ENCODE measurements at regions not wholly inside any gene's neighbourhood (a gene's known extent, or its start where the extent isn't known, plus 50 kb on each side); places are given as distances from the start of the nearest gene placed in this dataset.
A peak's percentile ranks its signal among the peaks of the same experiment; 100 is the strongest.
"Not testable (repeated sequence)": the region's sequence is repeated elsewhere in the genome, so short reads cannot be mapped to it uniquely, and the experiment has no call there.

DNA sequence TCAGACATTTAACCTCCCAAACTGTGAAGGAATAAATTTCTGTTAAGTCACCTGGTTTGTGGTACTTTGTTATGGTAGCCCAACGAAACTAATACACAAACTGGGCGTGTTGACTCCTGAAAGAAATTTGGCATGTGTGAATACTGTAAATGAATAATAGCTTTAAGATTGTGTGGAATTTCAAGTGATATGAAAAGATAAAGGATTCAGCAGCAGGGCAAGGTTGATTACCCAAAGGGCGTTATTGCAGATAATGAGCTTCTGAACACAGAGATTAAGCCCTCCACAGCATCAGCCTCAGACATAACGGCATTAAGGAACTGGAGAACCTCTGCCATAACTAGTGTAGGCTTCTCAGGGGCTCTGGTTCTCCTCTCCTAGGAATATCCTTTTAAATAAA lies 451.5 kb upstream of the NECTIN3 start:
- Mint-ChIP-seq H3K4me3 (no peak overlapping the region), H3K27ac (no peak overlapping the region), H3K4me1 (no peaks in the 10 kb centered on the region), H3K9me3 (no peaks in the 10 kb centered on the region), H3K27me3 (peaks cover 0 to 2% (median 0%) of the 10 kb centered on the region in 5 donors), H3K36me3 (no peaks in the 10 kb centered on the region)
- ATAC-seq = no peak
- POLR2A ChIA-PET = no interaction called here
- no peak for DNase-seq

GRCh38 chr3:110623571-110623970 lies 448.0 kb upstream of the NECTIN3 start:
- POLR2A ChIA-PET = no interaction called here
- H3K36me3 Mint-ChIP-seq = no peaks in the 10 kb centered on the region
- no peaks in the 10 kb centered on the region for H3K9me3 Mint-ChIP-seq
- H3K27ac Mint-ChIP-seq = no peak overlapping the region
- DNase-seq = no peak
- no peak overlapping the region for H3K4me3 Mint-ChIP-seq
- peaks cover 5 to 21% (median 19%) of the 10 kb centered on the region in 4 donors for H3K4me1 Mint-ChIP-seq
- no peak for ATAC-seq
- no peaks in the 10 kb centered on the region for H3K27me3 Mint-ChIP-seq

- Mint-ChIP-seq H3K27me3 (no peaks in the 10 kb centered on the region), H3K4me3 (no peak overlapping the region), H3K4me1 (peaks cover 5 to 23% (median 20%) of the 10 kb centered on the region in 4 donors), H3K9me3 (no peaks in the 10 kb centered on the region), H3K27ac (no peak overlapping the region), H3K36me3 (no peaks in the 10 kb centered on the region)
- POLR2A ChIA-PET = no interaction called here
- no peak for DNase-seq
- ATAC-seq = no peak
These were observed 447.0 kb upstream of the NECTIN3 start for GRCh38 chr3:110624576-110624975.

DNA sequence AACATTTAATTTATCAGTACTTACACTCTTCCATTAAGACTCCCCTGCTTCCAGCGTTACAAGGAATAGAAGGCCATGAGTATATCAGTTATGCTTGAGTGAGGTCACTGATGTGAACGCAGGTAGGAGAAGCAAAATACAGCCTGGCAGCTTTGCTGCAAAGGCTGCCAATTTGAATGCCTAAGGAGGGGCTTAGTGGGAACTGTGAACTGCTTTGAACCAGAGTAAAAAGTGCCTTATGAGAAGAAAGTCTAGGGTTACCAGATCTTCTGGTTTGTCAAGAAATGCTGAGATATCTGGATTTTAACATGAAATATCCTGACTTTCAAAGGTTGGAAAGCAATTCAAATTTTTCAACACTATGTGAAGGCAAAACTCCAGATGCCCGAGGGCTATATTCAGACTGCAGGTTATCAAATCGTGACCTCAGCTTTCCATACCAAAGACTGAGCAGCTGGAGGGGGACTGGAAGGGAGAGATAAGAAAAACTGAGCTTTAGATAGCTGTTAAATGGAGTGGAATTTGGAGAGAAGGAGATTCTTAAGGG lies 446.3 kb upstream of the NECTIN3 start:
- POLR2A ChIA-PET = no interaction called here
- Mint-ChIP-seq H3K27ac (peak overlapping the region in 4 of 10 donors; percentile 3 to 60 (median 47)), H3K4me1 (peaks cover 5 to 23% (median 20%) of the 10 kb centered on the region in 4 donors), H3K4me3 (no peak overlapping the region), H3K27me3 (no peaks in the 10 kb centered on the region), H3K9me3 (no peaks in the 10 kb centered on the region), H3K36me3 (no peaks in the 10 kb centered on the region)
- ATAC-seq (no peak), DNase-seq (no peak)

DNA sequence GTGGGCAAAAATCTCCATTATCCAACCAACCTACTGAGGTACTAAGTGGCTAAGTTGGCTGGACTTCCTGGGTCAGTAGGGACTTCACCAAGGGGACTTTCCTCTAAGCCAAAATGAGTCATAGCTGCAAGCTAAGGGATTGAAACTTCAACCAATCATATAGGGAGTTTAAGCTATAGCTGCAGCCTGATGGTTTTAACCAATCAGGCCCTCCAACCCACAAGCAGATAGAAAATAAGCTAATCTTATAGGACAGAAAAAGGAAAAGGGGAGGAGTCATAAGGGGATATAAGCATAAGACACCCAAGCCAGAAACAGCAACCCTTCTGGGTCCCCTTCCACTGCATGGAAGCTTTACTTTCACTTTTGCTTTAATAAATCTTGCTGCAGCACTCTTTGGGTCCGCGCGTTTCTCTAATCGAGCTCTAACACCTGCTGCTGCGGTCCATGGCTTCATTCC lies 444.9 kb upstream of the NECTIN3 start:
- POLR2A ChIA-PET, H3K36me3 Mint-ChIP-seq, H3K27me3 Mint-ChIP-seq, H3K9me3 Mint-ChIP-seq: not testable (repeated sequence)
- ATAC-seq (peak; percentile 69 to 74), DNase-seq (peak in 4 of 10 donors; percentile 3 to 33 (median 18))
- H3K27ac Mint-ChIP-seq = peak overlapping the region; percentile 15 to 88 (median 71)
- H3K4me1 Mint-ChIP-seq = peaks cover 5 to 23% (median 20%) of the 10 kb centered on the region in 4 donors
- H3K4me3 Mint-ChIP-seq = peak overlapping the region; percentile 75 to 89 (median 78)

- DNase-seq (no peak), ATAC-seq (no peak)
- H3K9me3 Mint-ChIP-seq = peaks cover 0 to 1% (median 0%) of the 10 kb centered on the region in 9 donors
- peaks cover 5 to 23% (median 20%) of the 10 kb centered on the region in 4 donors for H3K4me1 Mint-ChIP-seq
- H3K4me3 Mint-ChIP-seq = peak overlapping the region in 8 of 10 donors; percentile 13 to 66 (median 30)
- POLR2A ChIA-PET = no interaction called here
- H3K27ac Mint-ChIP-seq = no peak overlapping the region
- no peaks in the 10 kb centered on the region for H3K36me3 Mint-ChIP-seq
- no peaks in the 10 kb centered on the region for H3K27me3 Mint-ChIP-seq
These were observed 442.8 kb upstream of the NECTIN3 start for GRCh38 chr3:110628650-110629301.

DNA sequence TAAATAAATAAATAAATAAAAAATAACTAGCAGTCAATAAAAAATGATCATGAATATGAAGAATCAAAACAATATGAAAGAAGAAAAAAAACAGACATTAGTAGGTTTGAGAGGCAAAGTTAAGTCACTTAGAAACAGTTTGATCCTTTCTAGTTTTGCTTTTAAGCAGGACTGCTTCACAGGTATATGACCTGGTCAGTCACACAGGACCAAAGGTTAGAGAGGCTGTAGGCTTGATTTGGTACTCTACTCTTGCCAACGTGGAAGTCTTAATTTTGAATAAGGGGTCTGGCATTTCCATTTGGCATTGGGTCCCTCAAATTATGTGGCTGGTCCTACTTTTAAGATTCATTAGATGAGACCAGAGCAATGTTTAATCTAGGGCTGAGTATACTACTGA lies 441.7 kb upstream of the NECTIN3 start:
- peaks cover 5 to 23% (median 20%) of the 10 kb centered on the region in 4 donors for H3K4me1 Mint-ChIP-seq
- H3K27me3 Mint-ChIP-seq = no peaks in the 10 kb centered on the region
- POLR2A ChIA-PET = no interaction called here
- H3K36me3 Mint-ChIP-seq = no peaks in the 10 kb centered on the region
- no peak overlapping the region for H3K27ac Mint-ChIP-seq
- H3K9me3 Mint-ChIP-seq = peaks cover 0 to 1% (median 0%) of the 10 kb centered on the region in 9 donors
- ATAC-seq = no peak
- no peak overlapping the region for H3K4me3 Mint-ChIP-seq
- DNase-seq = no peak

DNA sequence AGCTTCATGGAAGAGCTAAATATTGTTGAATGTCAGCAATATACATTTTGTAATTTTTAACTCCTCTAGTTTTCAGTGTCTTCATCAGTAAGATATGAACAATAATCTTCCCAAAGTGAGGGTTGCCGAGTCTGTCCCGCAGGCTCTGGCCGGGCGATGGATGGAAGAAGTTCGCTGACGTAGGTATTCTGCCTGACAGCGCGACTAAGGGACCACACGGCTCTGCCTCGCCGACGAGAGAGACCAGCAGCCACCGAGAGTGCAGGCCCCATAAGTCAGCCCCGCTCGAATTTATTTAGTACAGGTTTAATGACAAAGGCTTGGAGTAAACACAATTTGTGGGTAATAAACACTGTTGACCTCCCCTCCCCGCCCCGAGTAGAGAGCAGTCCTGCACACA lies 427.4 kb upstream of the NECTIN3 start:
- no peaks in the 10 kb centered on the region for H3K36me3 Mint-ChIP-seq
- H3K27me3 Mint-ChIP-seq = peaks cover 0 to 3% (median 0%) of the 10 kb centered on the region in 5 donors
- peak overlapping the region in 1 of 10 donors; percentile 67 for H3K27ac Mint-ChIP-seq
- no peak for ATAC-seq
- no peak overlapping the region for H3K4me3 Mint-ChIP-seq
- DNase-seq = no peak
- POLR2A ChIA-PET = no interaction called here
- H3K9me3 Mint-ChIP-seq = no peaks in the 10 kb centered on the region
- H3K4me1 Mint-ChIP-seq = peaks cover 0 to under 1% (median 0%) of the 10 kb centered on the region in 4 donors

GRCh38 chr3:110646055-110646454 lies 425.6 kb upstream of the NECTIN3 start:
- peaks cover 0 to 3% (median 0%) of the 10 kb centered on the region in 5 donors for H3K27me3 Mint-ChIP-seq
- no peak overlapping the region for H3K27ac Mint-ChIP-seq
- DNase-seq (no peak), ATAC-seq (no peak)
- POLR2A ChIA-PET = no interaction called here
- H3K4me1 Mint-ChIP-seq = peaks cover 0 to 2% (median 0%) of the 10 kb centered on the region in 4 donors
- H3K4me3 Mint-ChIP-seq = no peak overlapping the region
- no peaks in the 10 kb centered on the region for H3K36me3 Mint-ChIP-seq
- no peaks in the 10 kb centered on the region for H3K9me3 Mint-ChIP-seq

GRCh38 chr3:110646496-110646895 lies 425.1 kb upstream of the NECTIN3 start:
- Mint-ChIP-seq H3K27ac (no peak overlapping the region), H3K4me3 (no peak overlapping the region), H3K4me1 (peaks cover 0 to 2% (median 0%) of the 10 kb centered on the region in 4 donors), H3K9me3 (no peaks in the 10 kb centered on the region), H3K36me3 (no peaks in the 10 kb centered on the region), H3K27me3 (peaks cover 0 to 3% (median 0%) of the 10 kb centered on the region in 5 donors)
- POLR2A ChIA-PET = no interaction called here
- DNase-seq = no peak
- no peak for ATAC-seq

DNA sequence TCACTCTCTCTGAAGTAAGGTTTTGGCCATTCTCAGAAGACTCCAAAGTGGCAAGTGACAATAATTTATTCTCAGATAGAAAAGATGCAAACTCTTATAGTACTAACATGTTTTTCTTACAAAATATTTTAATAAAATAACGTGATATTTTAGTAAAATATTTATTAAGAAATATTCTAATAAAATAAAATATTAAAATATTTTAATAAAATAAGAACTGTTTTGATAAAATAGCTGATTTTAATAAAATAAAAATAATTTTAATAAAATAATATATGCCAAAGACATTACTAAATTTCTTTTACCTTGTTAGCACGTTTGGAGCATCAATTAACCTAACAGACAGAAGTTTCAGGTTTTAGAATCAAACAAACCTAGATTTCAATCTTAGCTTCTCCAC lies 424.0 kb upstream of the NECTIN3 start:
- POLR2A ChIA-PET = no interaction called here
- H3K27ac Mint-ChIP-seq = no peak overlapping the region
- no peak overlapping the region for H3K4me3 Mint-ChIP-seq
- H3K27me3 Mint-ChIP-seq = peaks cover 0 to 4% (median 0%) of the 10 kb centered on the region in 5 donors
- H3K36me3 Mint-ChIP-seq = no peaks in the 10 kb centered on the region
- ATAC-seq (no peak), DNase-seq (no peak)
- no peaks in the 10 kb centered on the region for H3K9me3 Mint-ChIP-seq
- H3K4me1 Mint-ChIP-seq = peaks cover 0 to 2% (median 0%) of the 10 kb centered on the region in 4 donors

GRCh38 chr3:110650741-110651140 lies 420.9 kb upstream of the NECTIN3 start:
- POLR2A ChIA-PET = no interaction called here
- Mint-ChIP-seq H3K36me3 (no peaks in the 10 kb centered on the region), H3K27ac (no peak overlapping the region), H3K4me3 (no peak overlapping the region), H3K9me3 (no peaks in the 10 kb centered on the region), H3K4me1 (peaks cover 0 to 2% (median 0%) of the 10 kb centered on the region in 4 donors), H3K27me3 (peaks cover 0 to 6% (median 0%) of the 10 kb centered on the region in 5 donors)
- no peak for DNase-seq
- no peak for ATAC-seq

GRCh38 chr3:110654843-110655502 lies 416.6 kb upstream of the NECTIN3 start:
- Mint-ChIP-seq H3K27ac (no peak overlapping the region), H3K4me1 (no peaks in the 10 kb centered on the region), H3K9me3 (peaks cover 0 to under 1% (median 0%) of the 10 kb centered on the region in 9 donors), H3K27me3 (peaks cover 0 to 6% (median 0%) of the 10 kb centered on the region in 5 donors), H3K36me3 (no peaks in the 10 kb centered on the region), H3K4me3 (no peak overlapping the region)
- DNase-seq (no peak), ATAC-seq (no peak)
- POLR2A ChIA-PET = no interaction called here
